ENCODE measurements at regions not wholly inside any gene's neighbourhood (a gene's known extent, or its start where the extent isn't known, plus 50 kb on each side); places are given as distances from the start of the nearest gene placed in this dataset.

- DNase-seq (ENCODE audit: low read depth, low spot score) (no peak), FAIRE-seq (no peak)
- no peaks in the 10 kb centered on the region for H3K27me3 ChIP-seq (ENCODE audit: control insufficient read depth, extremely low read depth, insufficient read depth, low read length)
- no peak overlapping the region for H3K27ac ChIP-seq (ENCODE audit: control insufficient read depth, insufficient read depth, low read length)
- no peaks in the 10 kb centered on the region for H3K36me3 ChIP-seq (ENCODE audit: control insufficient read depth in 2 of 2, extremely low read depth in 1 of 2, insufficient read depth in 2 of 2, low read length in 2 of 2)
- H3K9me1 ChIP-seq (ENCODE audit: control insufficient read depth, extremely low read depth, insufficient read depth, low read length): no peaks in the 10 kb centered on the region
- no peak overlapping the region for H3K9ac ChIP-seq (ENCODE audit: control insufficient read depth, extremely low read depth, insufficient read depth, low read length)
- no peak overlapping the region for H2AFZ ChIP-seq (ENCODE audit: control insufficient read depth, low read length)
- no peaks in the 10 kb centered on the region for H4K20me1 ChIP-seq (ENCODE audit: control insufficient read depth, extremely low read depth, insufficient read depth, low read length)
- H3K4me2 ChIP-seq (ENCODE audit: control insufficient read depth, extremely low read depth, insufficient read depth, low read depth, low read length): no peak overlapping the region
- TF ChIP-seq, protein P1, sequence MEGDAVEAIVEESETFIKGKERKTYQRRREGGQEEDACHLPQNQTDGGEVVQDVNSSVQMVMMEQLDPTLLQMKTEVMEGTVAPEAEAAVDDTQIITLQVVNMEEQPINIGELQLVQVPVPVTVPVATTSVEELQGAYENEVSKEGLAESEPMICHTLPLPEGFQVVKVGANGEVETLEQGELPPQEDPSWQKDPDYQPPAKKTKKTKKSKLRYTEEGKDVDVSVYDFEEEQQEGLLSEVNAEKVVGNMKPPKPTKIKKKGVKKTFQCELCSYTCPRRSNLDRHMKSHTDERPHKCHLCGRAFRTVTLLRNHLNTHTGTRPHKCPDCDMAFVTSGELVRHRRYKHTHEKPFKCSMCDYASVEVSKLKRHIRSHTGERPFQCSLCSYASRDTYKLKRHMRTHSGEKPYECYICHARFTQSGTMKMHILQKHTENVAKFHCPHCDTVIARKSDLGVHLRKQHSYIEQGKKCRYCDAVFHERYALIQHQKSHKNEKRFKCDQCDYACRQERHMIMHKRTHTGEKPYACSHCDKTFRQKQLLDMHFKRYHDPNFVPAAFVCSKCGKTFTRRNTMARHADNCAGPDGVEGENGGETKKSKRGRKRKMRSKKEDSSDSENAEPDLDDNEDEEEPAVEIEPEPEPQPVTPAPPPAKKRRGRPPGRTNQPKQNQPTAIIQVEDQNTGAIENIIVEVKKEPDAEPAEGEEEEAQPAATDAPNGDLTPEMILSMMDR (optimal IDR thresholded peaks at IDR 0.05 in 1 of 3, IDR thresholded peaks at IDR 0.05 in 1 of 3, conservative IDR thresholded peaks at IDR 0.05 in 1 of 3; ENCODE audit: extremely low read depth in 1 of 3, insufficient read depth in 2 of 3, low read length in 3 of 3): no peak
- no peak for TF ChIP-seq EZH2 (IDR thresholded peaks at IDR 0.05; ENCODE audit: low read length)
- no peaks in the 10 kb centered on the region for H3K79me2 ChIP-seq (ENCODE audit: control insufficient read depth, insufficient read depth, low read length)
- no peaks in the 10 kb centered on the region for H3K4me1 ChIP-seq (ENCODE audit: control insufficient read depth, extremely low read depth, insufficient read depth, low read length)
- no peak overlapping the region for H3K4me3 ChIP-seq (ENCODE audit: control insufficient read depth in 2 of 3, extremely low read depth in 1 of 3, insufficient read depth in 2 of 3, low read depth in 1 of 3, low read length in 3 of 3)
- H3K9me3 ChIP-seq (ENCODE audit: control insufficient read depth, low read depth, low read length): no peaks in the 10 kb centered on the region
- dilution Hi-C loops (cut with MboI; ENCODE audit: extremely low pct_ligation_motif_present, low sequenced_read_pairs): no loop called here
These were observed 567.7 kb downstream of the MAT2B start for GRCh38 chr5:164073081-164073480.

- H3K9me3 ChIP-seq (ENCODE audit: control insufficient read depth, low read depth, low read length): no peaks in the 10 kb centered on the region
- H3K27ac ChIP-seq (ENCODE audit: control insufficient read depth, insufficient read depth, low read length): no peak overlapping the region
- H3K4me3 ChIP-seq (ENCODE audit: control insufficient read depth in 2 of 3, extremely low read depth in 1 of 3, insufficient read depth in 2 of 3, low read depth in 1 of 3, low read length in 3 of 3): no peak overlapping the region
- no peaks in the 10 kb centered on the region for H4K20me1 ChIP-seq (ENCODE audit: control insufficient read depth, extremely low read depth, insufficient read depth, low read length)
- no peak for DNase-seq (ENCODE audit: low read depth, low spot score)
- FAIRE-seq: no peak
- H3K79me2 ChIP-seq (ENCODE audit: control insufficient read depth, insufficient read depth, low read length): no peaks in the 10 kb centered on the region
- dilution Hi-C loops (cut with MboI; ENCODE audit: extremely low pct_ligation_motif_present, low sequenced_read_pairs): no loop called here
- no peak overlapping the region for H3K9ac ChIP-seq (ENCODE audit: control insufficient read depth, extremely low read depth, insufficient read depth, low read length)
- no peaks in the 10 kb centered on the region for H3K27me3 ChIP-seq (ENCODE audit: control insufficient read depth, extremely low read depth, insufficient read depth, low read length)
- TF ChIP-seq EZH2 (IDR thresholded peaks at IDR 0.05; ENCODE audit: low read length): no peak
- TF ChIP-seq, protein P1 (optimal IDR thresholded peaks at IDR 0.05 in 1 of 3, IDR thresholded peaks at IDR 0.05 in 1 of 3, conservative IDR thresholded peaks at IDR 0.05 in 1 of 3; ENCODE audit: extremely low read depth in 1 of 3, insufficient read depth in 2 of 3, low read length in 3 of 3): no peak
- no peak overlapping the region for H3K4me2 ChIP-seq (ENCODE audit: control insufficient read depth, extremely low read depth, insufficient read depth, low read depth, low read length)
- no peaks in the 10 kb centered on the region for H3K9me1 ChIP-seq (ENCODE audit: control insufficient read depth, extremely low read depth, insufficient read depth, low read length)
- H2AFZ ChIP-seq (ENCODE audit: control insufficient read depth, low read length): no peak overlapping the region
- no peaks in the 10 kb centered on the region for H3K36me3 ChIP-seq (ENCODE audit: control insufficient read depth in 2 of 2, extremely low read depth in 1 of 2, insufficient read depth in 2 of 2, low read length in 2 of 2)
- no peaks in the 10 kb centered on the region for H3K4me1 ChIP-seq (ENCODE audit: control insufficient read depth, extremely low read depth, insufficient read depth, low read length)
These were observed 571.1 kb downstream of the MAT2B start for GRCh38 chr5:164076556-164076955.

Data from keratinocyte (primary cell).